Lower leg skin (tissue), 4 donors: ENCODE measurements at regions not wholly inside any gene's neighbourhood (a gene's known extent, or its start where the extent isn't known, plus 50 kb on each side); places are given as distances from the start of the nearest gene placed in this dataset.
A peak's percentile ranks its signal among the peaks of the same experiment; 100 is the strongest.

Experiments
- DNase-seq, 2 donors: peaks; one replicate each; pipeline ENCODE4 v3.0.0-alpha.2; 2019; ENCODE audit warnings: low spot score in 2 of 2
- H3K4me3 ChIP-seq: fragments of 200-600 bp; sonication (generic); 2 replicates; pipeline ENCODE4 v1.5.1; 2017; ENCODE audit warnings: mild to moderate bottlenecking, low read depth; ENCODE audit not compliant: poor library complexity, severe bottlenecking
- POLR2A ChIP-seq, 2 donors: fragments of 450-650 bp; IDR thresholded peaks; one replicate each; pipeline ENCODE4 v1.6.1; 2016 to 2017; ENCODE audit warnings: antibody characterized with exemption in 2 of 2, mild to moderate bottlenecking in 1 of 2, moderate library complexity in 1 of 2
- WGBS, 2 donors: methylation state at CpG; one replicate each; pipeline ENCODE4 v1.1.5; 2018; 5-methylcytosine and 5-hydroxymethylcytosine counted together
- intact Hi-C: fragments of 100-400 bp; cut with DNase I; formaldehyde crosslinking; loops from one replicate; pipeline ENCODE4 v1.15.0; 2023; ENCODE audit warnings: low total_unique reads
- TF ChIP-seq, protein P1 (sequence below), 3 donors: fragments of 450-650 bp; IDR thresholded peaks; one replicate each; pipeline ENCODE4 v1.5.1; 2016; ENCODE audit warnings: antibody characterized with exemption in 3 of 3, mild to moderate bottlenecking in 3 of 3, moderate library complexity in 2 of 3

DNA sequence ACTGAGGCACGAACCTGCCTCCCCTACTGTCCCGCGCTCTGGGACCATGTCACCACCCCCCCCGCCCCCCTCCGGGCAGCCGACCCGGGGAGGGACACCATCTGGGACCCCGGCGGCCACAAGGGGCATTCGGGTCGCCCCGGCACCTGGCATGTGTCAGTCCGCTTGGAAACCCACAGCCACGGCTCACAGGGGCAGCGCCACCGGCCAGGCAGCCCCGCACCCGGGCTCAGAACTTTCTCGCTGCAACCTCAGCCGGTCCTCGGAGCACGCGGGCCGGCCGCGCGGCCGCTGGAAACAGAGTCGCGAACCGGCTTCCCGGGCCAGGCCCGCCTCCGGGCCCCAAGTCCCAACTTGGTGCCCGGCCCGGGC is 159.9 kb upstream of the GRK3 start:
- intact Hi-C loops = no loop called here
- no peak for DNase-seq
- peak overlapping the region; percentile 69 for H3K4me3 ChIP-seq
- WGBS, 2 donors = 0 to 1% methylated on average over 10 to 28 of the region's 36 CpGs
- no peak for TF ChIP-seq POLR2A (IDR thresholded peaks at IDR 0.05)
- TF ChIP-seq, protein P1, sequence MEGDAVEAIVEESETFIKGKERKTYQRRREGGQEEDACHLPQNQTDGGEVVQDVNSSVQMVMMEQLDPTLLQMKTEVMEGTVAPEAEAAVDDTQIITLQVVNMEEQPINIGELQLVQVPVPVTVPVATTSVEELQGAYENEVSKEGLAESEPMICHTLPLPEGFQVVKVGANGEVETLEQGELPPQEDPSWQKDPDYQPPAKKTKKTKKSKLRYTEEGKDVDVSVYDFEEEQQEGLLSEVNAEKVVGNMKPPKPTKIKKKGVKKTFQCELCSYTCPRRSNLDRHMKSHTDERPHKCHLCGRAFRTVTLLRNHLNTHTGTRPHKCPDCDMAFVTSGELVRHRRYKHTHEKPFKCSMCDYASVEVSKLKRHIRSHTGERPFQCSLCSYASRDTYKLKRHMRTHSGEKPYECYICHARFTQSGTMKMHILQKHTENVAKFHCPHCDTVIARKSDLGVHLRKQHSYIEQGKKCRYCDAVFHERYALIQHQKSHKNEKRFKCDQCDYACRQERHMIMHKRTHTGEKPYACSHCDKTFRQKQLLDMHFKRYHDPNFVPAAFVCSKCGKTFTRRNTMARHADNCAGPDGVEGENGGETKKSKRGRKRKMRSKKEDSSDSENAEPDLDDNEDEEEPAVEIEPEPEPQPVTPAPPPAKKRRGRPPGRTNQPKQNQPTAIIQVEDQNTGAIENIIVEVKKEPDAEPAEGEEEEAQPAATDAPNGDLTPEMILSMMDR (IDR thresholded peaks at IDR 0.05) = no peak

DNA sequence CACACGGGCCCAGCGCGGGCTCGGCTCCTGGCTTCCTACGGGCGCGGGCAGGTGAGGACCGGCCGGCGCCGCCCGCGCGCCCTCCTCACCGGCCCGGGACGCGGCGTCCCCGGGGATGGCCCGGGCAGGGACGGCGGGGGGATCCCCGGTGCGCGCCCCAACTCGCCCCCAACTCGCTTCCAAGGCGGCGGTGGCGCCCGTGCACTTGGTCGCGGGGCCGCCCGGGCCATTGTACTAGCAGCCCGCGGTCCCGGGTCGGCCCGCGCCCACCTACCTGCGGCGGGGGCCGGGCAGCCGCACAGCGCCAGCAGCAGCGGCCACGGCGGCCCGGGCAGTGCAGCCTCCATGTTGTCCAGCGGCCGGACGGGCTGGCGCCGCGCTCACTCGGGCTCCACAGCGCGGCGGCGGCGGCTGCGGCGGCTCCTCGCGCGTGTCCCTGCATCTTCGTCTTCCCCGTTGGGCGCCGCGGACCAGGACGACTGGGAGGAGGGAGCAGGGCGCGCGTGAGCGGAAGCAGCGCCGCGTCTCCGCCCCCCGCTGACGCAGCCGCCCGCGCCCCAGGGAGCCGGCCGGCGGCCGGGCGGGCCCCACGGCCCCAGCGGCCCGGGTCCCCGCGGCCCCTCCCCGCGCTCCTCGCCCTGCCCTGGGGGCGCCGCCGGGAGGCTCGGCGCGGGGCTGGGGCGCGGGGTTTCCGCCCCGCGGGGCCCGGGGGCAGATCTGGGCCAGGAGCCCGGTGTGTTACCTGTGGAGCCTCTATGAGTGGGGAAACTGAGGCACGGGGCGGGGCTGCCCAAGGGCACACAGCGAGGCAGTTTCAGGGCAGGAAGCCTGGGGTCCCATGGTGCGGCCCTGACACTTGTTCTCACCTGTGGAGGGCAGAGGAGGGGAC is 159.3 kb upstream of the GRK3 start:
- no peak for TF ChIP-seq POLR2A (IDR thresholded peaks at IDR 0.05)
- TF ChIP-seq, protein P1 (IDR thresholded peaks at IDR 0.05) = no peak
- peak overlapping the region; percentile 69 for H3K4me3 ChIP-seq
- WGBS, 2 donors = 1% methylated on average over 40 to 51 of the region's 117 CpGs
- intact Hi-C loops = no loop called here
- DNase-seq = peak; percentile 64 to 94

DNA sequence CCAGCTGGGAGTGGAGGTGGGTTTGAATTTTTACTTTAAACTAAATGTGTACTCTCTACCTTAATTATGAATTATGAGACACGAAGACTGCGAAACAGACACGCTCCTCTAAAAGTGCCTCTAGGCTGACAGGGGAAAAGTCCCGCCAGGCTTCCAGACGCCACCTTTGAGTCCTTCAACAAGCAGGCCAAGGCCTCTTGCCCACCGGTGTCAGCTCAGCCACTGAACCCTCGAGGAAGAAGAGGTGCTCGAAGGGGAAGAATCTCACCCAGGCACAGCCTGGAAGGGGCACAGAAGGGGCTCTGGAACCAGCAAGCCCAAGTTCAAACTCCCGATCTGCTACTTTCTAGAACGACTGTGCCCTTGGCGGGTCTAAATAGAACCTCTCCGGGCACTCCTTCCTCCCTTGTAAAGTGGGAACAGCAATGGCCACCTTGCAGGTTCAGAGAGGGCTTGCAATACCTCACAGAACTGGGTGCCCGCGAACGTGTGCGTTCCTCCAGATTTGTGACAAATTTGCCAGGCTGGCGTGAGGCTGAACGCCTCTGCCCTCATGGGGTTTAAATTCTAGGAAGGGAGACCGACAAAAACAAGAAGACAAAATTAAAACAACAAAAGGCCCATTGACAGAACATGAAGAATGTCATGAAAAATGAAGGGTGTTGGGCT is 158.5 kb upstream of the GRK3 start:
- 71 to 72% methylated on average over 19 of the region's 19 CpGs for WGBS, 2 donors
- TF ChIP-seq, protein P1 (IDR thresholded peaks at IDR 0.05) = no peak
- no peak for TF ChIP-seq POLR2A (IDR thresholded peaks at IDR 0.05)
- intact Hi-C loops = no loop called here
- DNase-seq = no peak
- H3K4me3 ChIP-seq = peak overlapping the region; percentile 32

DNA sequence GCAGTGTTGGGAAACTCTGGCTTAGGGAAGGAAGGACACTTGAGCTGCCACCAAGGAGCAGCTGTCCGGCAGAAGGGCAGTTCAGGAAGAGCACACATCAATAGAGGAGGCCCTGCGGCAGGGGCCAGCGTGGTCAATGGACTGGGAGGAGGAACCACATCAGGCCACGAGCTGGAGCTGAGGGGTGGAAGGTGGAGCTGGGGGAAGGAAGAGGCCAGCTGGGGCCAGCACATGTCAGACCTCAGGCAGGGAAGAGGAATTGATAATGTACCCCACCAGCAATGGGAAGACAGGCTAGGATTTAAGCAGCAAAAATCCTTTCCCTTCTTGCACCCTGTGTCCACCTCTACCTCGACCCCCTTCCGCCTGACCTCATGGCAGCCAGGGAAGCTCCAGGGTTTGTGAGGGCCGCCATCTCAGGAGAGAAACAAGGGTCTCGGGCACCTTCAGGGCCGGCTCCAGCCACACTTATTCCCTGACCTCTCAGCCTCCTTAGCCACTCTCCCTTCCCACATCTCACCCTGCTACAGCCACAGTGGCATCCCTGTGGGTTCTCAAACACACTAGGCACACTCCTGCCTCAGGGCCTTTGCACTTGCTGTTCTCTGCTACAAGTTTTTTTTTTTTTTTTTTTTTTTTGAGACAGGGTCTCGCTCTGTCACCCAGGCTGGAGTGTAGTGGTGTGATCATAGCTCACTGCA is 157.8 kb upstream of the GRK3 start:
- no peak for TF ChIP-seq POLR2A (IDR thresholded peaks at IDR 0.05)
- TF ChIP-seq, protein P1 (IDR thresholded peaks at IDR 0.05) = no peak
- no peak for DNase-seq
- WGBS, 2 donors = 88 to 91% methylated on average over 10 of the region's 10 CpGs
- H3K4me3 ChIP-seq = no peak overlapping the region
- intact Hi-C loops = no loop called here

DNA sequence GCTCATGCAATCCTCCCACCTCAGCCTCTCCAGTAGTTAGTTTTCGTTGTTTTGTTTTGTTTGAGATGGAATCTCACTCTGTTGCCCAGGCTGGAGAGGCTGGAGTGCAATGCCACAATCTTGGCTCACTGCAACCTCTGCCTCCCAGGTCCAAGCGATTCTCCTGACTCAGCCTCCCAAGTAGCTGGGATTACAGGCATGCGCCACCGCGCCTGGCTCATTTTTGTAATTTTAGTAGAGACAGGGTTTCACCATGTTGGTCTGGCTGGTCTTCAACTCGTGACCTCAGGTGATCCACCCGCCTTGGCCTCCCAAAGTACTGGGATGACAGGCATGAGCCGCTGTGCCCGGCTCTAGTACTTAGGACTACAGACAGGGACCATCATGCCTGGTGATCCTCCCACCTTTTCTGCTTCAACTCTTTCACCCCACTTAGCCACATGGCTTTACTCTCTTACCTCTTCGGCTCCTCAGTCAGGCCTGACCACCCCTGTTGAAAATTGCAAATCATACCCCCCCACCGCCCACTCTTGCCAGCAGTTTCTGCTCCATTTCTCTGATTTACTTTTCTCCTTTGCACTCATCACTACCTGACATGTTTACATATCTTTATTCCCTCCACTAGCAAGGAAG is 157.1 kb upstream of the GRK3 start:
- TF ChIP-seq POLR2A (IDR thresholded peaks at IDR 0.05) = no peak
- WGBS, 2 donors = 97 to 98% methylated on average over 11 of the region's 11 CpGs
- DNase-seq = no peak
- no peak overlapping the region for H3K4me3 ChIP-seq
- intact Hi-C loops = no loop called here
